SK-N-SH treated with all-trans-retinoic acid at 6 μM for 48 hours (cell line): ENCODE measurements at regions not wholly inside any gene's neighbourhood (a gene's known extent, or its start where the extent isn't known, plus 50 kb on each side); places are given as distances from the start of the nearest gene placed in this dataset.

ENCODE experiments used
- ATAC-seq: fragments of 200-7000 bp; cut with Tn5 transposase; 3 replicates; pipeline ENCODE4 v1.9.1; 2020; ENCODE audit warnings: mild to moderate bottlenecking, moderate library complexity
- ARNTL ChIP-seq: fragments of 450-650 bp; formaldehyde crosslinking; IDR thresholded peaks from 2 replicates; pipeline ENCODE4 v1.5.0; 2020; ENCODE audit warnings: low read depth, mild to moderate bottlenecking, moderate library complexity, borderline replicate concordance
- BACH2 ChIP-seq: fragments of 250-450 bp; sonication (Bioruptor Pico); IDR thresholded peaks from 2 replicates; pipeline ENCODE4 v1.9.0; 2021; ENCODE audit warnings: mild to moderate bottlenecking, borderline replicate concordance
- CSDC2 ChIP-seq: fragments of 250-450 bp; sonication (Bioruptor Pico); IDR thresholded peaks from 2 replicates; pipeline ENCODE4 v1.5.0; 2020; ENCODE audit warnings: mild to moderate bottlenecking, moderate library complexity
- ESRRG ChIP-seq: fragments of 250-450 bp; sonication (Bioruptor Pico); IDR thresholded peaks from 2 replicates; pipeline ENCODE4 v1.6.1; 2021; ENCODE audit warnings: mild to moderate bottlenecking
- GLIS3 ChIP-seq: fragments of 250-450 bp; sonication (Bioruptor Pico); IDR thresholded peaks from 2 replicates; pipeline ENCODE4 v1.5.0; 2020; ENCODE audit warnings: mild to moderate bottlenecking, moderate library complexity
- ISL1 ChIP-seq: fragments of 250-450 bp; sonication (Bioruptor Pico); IDR thresholded peaks from 2 replicates; pipeline ENCODE4 v2.1.2; 2022; ENCODE audit warnings: mild to moderate bottlenecking, moderate library complexity
- OSR1 ChIP-seq: fragments of 250-450 bp; sonication (Bioruptor Pico); IDR thresholded peaks from 2 replicates; pipeline ENCODE4 v1.8.0; 2022; ENCODE audit warnings: moderate library complexity, mild to moderate bottlenecking, inconsistent platforms
- PATZ1 ChIP-seq: fragments of 250-450 bp; sonication (Bioruptor Pico); IDR thresholded peaks from 2 replicates; pipeline ENCODE4 v1.8.0; 2020; ENCODE audit warnings: mild to moderate bottlenecking, moderate library complexity, borderline replicate concordance
- POU6F1 ChIP-seq: fragments of 250-450 bp; sonication (Bioruptor Pico); IDR thresholded peaks from 2 replicates; pipeline ENCODE4 v1.8.0; 2021; ENCODE audit warnings: low read depth, mild to moderate bottlenecking, moderate library complexity, borderline replicate concordance
- RARB ChIP-seq: fragments of 250-450 bp; sonication (Bioruptor Pico); IDR thresholded peaks from 2 replicates; pipeline ENCODE4 v1.8.0; 2021; ENCODE audit warnings: mild to moderate bottlenecking, moderate library complexity
- SNAI2 ChIP-seq: fragments of 250-450 bp; sonication (Bioruptor Pico); IDR thresholded peaks from 2 replicates; pipeline ENCODE4 v1.5.0; 2020; ENCODE audit warnings: mild to moderate bottlenecking, moderate library complexity
- TCF4 ChIP-seq: fragments of 250-450 bp; sonication (Bioruptor Pico); IDR thresholded peaks from 2 replicates; pipeline ENCODE4 v1.8.0; 2021; ENCODE audit warnings: mild to moderate bottlenecking, moderate library complexity, borderline replicate concordance
- TOX ChIP-seq: fragments of 250-450 bp; sonication (Bioruptor Pico); IDR thresholded peaks from 2 replicates; pipeline ENCODE4 v1.8.0; 2021; ENCODE audit warnings: mild to moderate bottlenecking, moderate library complexity, borderline replicate concordance
- ZC3H10 ChIP-seq: fragments of 250-450 bp; sonication (Bioruptor Pico); IDR thresholded peaks from 2 replicates; pipeline ENCODE4 v1.5.1; 2021; ENCODE audit warnings: mild to moderate bottlenecking, moderate library complexity
- ZFP3 ChIP-seq: fragments of 250-450 bp; sonication (Bioruptor Pico); IDR thresholded peaks from 2 replicates; pipeline ENCODE4 v1.5.0; 2020; ENCODE audit warnings: mild to moderate bottlenecking, moderate library complexity
- ZFP30 ChIP-seq: fragments of 450-650 bp; formaldehyde crosslinking; IDR thresholded peaks from 2 replicates; pipeline ENCODE4 v1.5.0; 2022; ENCODE audit warnings: mild to moderate bottlenecking, moderate library complexity
- ZNF565 ChIP-seq: fragments of 450-650 bp; formaldehyde crosslinking; conservative IDR thresholded peaks from 2 replicates; pipeline ENCODE4 v1.5.0; 2020; ENCODE audit warnings: low read depth, mild to moderate bottlenecking, moderate library complexity
- ZNF70 ChIP-seq: fragments of 450-650 bp; formaldehyde crosslinking; IDR thresholded peaks from 2 replicates; pipeline ENCODE4 v1.5.0; 2020; ENCODE audit warnings: mild to moderate bottlenecking, moderate library complexity
- ZNF8 ChIP-seq: fragments of 450-650 bp; formaldehyde crosslinking; IDR thresholded peaks from 2 replicates; pipeline ENCODE4 v1.5.0; 2020; ENCODE audit warnings: mild to moderate bottlenecking, moderate library complexity
- TF ChIP-seq, protein P1 (sequence below): fragments of 250-450 bp; sonication (Bioruptor Pico); IDR thresholded peaks from 2 replicates; pipeline ENCODE4 v1.5.1; 2021; ENCODE audit warnings: mild to moderate bottlenecking, moderate library complexity
- TF ChIP-seq, protein P2 (sequence below): fragments of 250-450 bp; sonication (Bioruptor Pico); IDR thresholded peaks from 2 replicates; pipeline ENCODE4 v1.5.0; 2020; ENCODE audit warnings: mild to moderate bottlenecking, moderate library complexity

GRCh38 chr3:72232331-72232730, 447.4 kb upstream of the PROK2 start:
- ATAC-seq = no peak
- TF ChIP-seq, protein P1, sequence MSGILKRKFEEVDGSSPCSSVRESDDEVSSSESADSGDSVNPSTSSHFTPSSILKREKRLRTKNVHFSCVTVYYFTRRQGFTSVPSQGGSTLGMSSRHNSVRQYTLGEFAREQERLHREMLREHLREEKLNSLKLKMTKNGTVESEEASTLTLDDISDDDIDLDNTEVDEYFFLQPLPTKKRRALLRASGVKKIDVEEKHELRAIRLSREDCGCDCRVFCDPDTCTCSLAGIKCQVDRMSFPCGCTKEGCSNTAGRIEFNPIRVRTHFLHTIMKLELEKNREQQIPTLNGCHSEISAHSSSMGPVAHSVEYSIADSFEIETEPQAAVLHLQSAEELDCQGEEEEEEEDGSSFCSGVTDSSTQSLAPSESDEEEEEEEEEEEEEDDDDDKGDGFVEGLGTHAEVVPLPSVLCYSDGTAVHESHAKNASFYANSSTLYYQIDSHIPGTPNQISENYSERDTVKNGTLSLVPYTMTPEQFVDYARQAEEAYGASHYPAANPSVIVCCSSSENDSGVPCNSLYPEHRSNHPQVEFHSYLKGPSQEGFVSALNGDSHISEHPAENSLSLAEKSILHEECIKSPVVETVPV (CRISPR knock-in tag) = no peak
- TF ChIP-seq TOX (CRISPR knock-in tag) (no peak), BACH2 (CRISPR knock-in tag) (no peak), ZNF565 (CRISPR knock-in tag) (no peak), ISL1 (CRISPR knock-in tag) (no peak), ESRRG (CRISPR knock-in tag) (no peak), RARB (CRISPR knock-in tag) (no peak), PATZ1 (CRISPR knock-in tag) (no peak), ARNTL (CRISPR knock-in tag) (no peak), ZFP3 (CRISPR knock-in tag) (no peak), ZC3H10 (CRISPR knock-in tag) (no peak), SNAI2 (CRISPR knock-in tag) (no peak), CSDC2 (CRISPR knock-in tag) (no peak), TCF4 (CRISPR knock-in tag) (no peak), OSR1 (CRISPR knock-in tag) (no peak), ZNF8 (CRISPR knock-in tag) (no peak), ZNF70 (no peak), POU6F1 (no peak)
- TF ChIP-seq, protein P2, sequence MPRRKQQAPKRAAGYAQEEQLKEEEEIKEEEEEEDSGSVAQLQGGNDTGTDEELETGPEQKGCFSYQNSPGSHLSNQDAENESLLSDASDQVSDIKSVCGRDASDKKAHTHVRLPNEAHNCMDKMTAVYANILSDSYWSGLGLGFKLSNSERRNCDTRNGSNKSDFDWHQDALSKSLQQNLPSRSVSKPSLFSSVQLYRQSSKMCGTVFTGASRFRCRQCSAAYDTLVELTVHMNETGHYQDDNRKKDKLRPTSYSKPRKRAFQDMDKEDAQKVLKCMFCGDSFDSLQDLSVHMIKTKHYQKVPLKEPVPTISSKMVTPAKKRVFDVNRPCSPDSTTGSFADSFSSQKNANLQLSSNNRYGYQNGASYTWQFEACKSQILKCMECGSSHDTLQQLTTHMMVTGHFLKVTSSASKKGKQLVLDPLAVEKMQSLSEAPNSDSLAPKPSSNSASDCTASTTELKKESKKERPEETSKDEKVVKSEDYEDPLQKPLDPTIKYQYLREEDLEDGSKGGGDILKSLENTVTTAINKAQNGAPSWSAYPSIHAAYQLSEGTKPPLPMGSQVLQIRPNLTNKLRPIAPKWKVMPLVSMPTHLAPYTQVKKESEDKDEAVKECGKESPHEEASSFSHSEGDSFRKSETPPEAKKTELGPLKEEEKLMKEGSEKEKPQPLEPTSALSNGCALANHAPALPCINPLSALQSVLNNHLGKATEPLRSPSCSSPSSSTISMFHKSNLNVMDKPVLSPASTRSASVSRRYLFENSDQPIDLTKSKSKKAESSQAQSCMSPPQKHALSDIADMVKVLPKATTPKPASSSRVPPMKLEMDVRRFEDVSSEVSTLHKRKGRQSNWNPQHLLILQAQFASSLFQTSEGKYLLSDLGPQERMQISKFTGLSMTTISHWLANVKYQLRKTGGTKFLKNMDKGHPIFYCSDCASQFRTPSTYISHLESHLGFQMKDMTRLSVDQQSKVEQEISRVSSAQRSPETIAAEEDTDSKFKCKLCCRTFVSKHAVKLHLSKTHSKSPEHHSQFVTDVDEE (CRISPR knock-in tag) = no peak
- TF ChIP-seq, all 23 proteins: peak for 0

- TF ChIP-seq ESRRG (CRISPR knock-in tag) (no peak), OSR1 (CRISPR knock-in tag) (no peak), ZNF70 (no peak), CSDC2 (CRISPR knock-in tag) (no peak), POU6F1 (no peak), ISL1 (CRISPR knock-in tag) (no peak), ZFP30 (CRISPR knock-in tag) (no peak), RARB (CRISPR knock-in tag) (no peak), GLIS3 (CRISPR knock-in tag) (no peak)
- TF ChIP-seq, protein P1 (CRISPR knock-in tag) = no peak
- ATAC-seq = no peak
Observed at GRCh38 chr3:72231439-72232196, 446.7 kb upstream of the PROK2 start.
